DOHH2 (cell line): ENCODE measurements at regions not wholly inside any gene's neighbourhood (a gene's known extent, or its start where the extent isn't known, plus 50 kb on each side); places are given as distances from the start of the nearest gene placed in this dataset.

Experiments used
- H3F3A ChIP-seq: fragments of 200-600 bp; sonication (generic), shearing (Covaris generic); 2 replicates; pipeline ENCODE4 v1.6.0; 2016; ENCODE audit warnings: antibody characterized with exemption, mild to moderate bottlenecking; ENCODE audit not compliant: control insufficient read depth, insufficient read depth
- H3K27ac ChIP-seq: fragments of 200-600 bp; sonication (generic); 2 replicates; pipeline ENCODE4 v1.5.1; 2014; ENCODE audit warnings: low read depth, mild to moderate bottlenecking, low read length, moderate library complexity
- H3K27me3 ChIP-seq: fragments of 200-600 bp; sonication (generic); 2 replicates; pipeline ENCODE4 v1.6.1; 2014; ENCODE audit warnings: mild to moderate bottlenecking, low read length, mixed read lengths; ENCODE audit not compliant: control insufficient read depth
- H3K36me3 ChIP-seq: fragments of 200-600 bp; sonication (generic); 2 replicates; pipeline ENCODE4 v1.6.1; 2014; ENCODE audit warnings: mild to moderate bottlenecking, low read length, moderate library complexity, mixed read lengths; ENCODE audit not compliant: control insufficient read depth
- H3K4me1 ChIP-seq: fragments of 200-600 bp; sonication (generic); 2 replicates; pipeline ENCODE4 v1.6.1; 2014; ENCODE audit warnings: mild to moderate bottlenecking, low read length, mixed read lengths; ENCODE audit not compliant: control insufficient read depth
- H3K4me2 ChIP-seq: fragments of 200-600 bp; sonication (generic); 2 replicates; pipeline ENCODE4 v1.6.0; 2014; ENCODE audit warnings: mild to moderate bottlenecking, low read length, moderate library complexity
- H3K4me3 ChIP-seq: fragments of 200-600 bp; sonication (generic); 2 replicates; pipeline ENCODE4 v1.5.1; 2014; ENCODE audit warnings: mild to moderate bottlenecking, low read length, mixed read lengths
- H3K79me2 ChIP-seq: fragments of 200-600 bp; sonication (generic); 2 replicates; pipeline ENCODE4 v1.6.1; 2014; ENCODE audit warnings: mild to moderate bottlenecking, low read length, mixed read lengths; ENCODE audit not compliant: control insufficient read depth
- H3K9me2 ChIP-seq: fragments of 200-600 bp; sonication (generic); replicated peaks from 2 replicates; pipeline ENCODE4 v1.6.1; 2014; ENCODE audit warnings: mild to moderate bottlenecking, low read length, mixed read lengths; ENCODE audit not compliant: control insufficient read depth
- H3K9me3 ChIP-seq: fragments of 200-600 bp; sonication (generic); 2 replicates; pipeline ENCODE4 v1.6.1; 2014; ENCODE audit warnings: antibody characterized with exemption, low read length, mixed read lengths; ENCODE audit not compliant: control insufficient read depth, insufficient read depth
- H4K20me1 ChIP-seq: fragments of 200-600 bp; sonication (generic); 2 replicates; pipeline ENCODE4 v1.6.0; 2014; ENCODE audit warnings: low read depth, mild to moderate bottlenecking, antibody characterized with exemption, low read length, moderate library complexity; ENCODE audit not compliant: control insufficient read depth, insufficient read depth
- CTCF ChIP-seq: fragments of 200-600 bp; sonication (generic); IDR thresholded peaks from one replicate; pipeline ENCODE4 v1.5.1; 2014; ENCODE audit warnings: antibody characterized with exemption, mild to moderate bottlenecking, low read depth, low read length; ENCODE audit not compliant: poor library complexity, severe bottlenecking
- EZH2phosphoT487 ChIP-seq: fragments of 200-600 bp; sonication (generic); IDR thresholded peaks from 2 replicates; pipeline ENCODE4 v1.6.1; 2017; ENCODE audit warnings: borderline replicate concordance, mild to moderate bottlenecking, antibody characterized with exemption, low read length, moderate library complexity, mixed read lengths

- Histone ChIP-seq H3K27me3 (no peaks in the 10 kb centered on the region), H3K4me3 (no peak overlapping the region), H3K79me2 (no peaks in the 10 kb centered on the region), H3K9me2 (no peaks in the 10 kb centered on the region), H3K36me3 (no peaks in the 10 kb centered on the region), H3K4me1 (no peaks in the 10 kb centered on the region), H3K9me3 (no peaks in the 10 kb centered on the region; the same call in 1 of the 2 replicates), H3K4me2 (no peak overlapping the region), H4K20me1 (no peaks in the 10 kb centered on the region), H3F3A (no peaks in the 10 kb centered on the region), H3K27ac (no peak overlapping the region)
- TF ChIP-seq EZH2phosphoT487 = no peak
- TF ChIP-seq CTCF = no peak
Measured at GRCh38 chr5:9859808-9860207, 229.7 kb upstream of the TAS2R1 start.

GRCh38 chr5:9858043-9858442, 227.9 kb upstream of the TAS2R1 start:
- H3K36me3 ChIP-seq = no peaks in the 10 kb centered on the region
- H3K9me2 ChIP-seq = no peaks in the 10 kb centered on the region
- no peak overlapping the region for H3K4me2 ChIP-seq
- H3K27ac ChIP-seq = no peak overlapping the region
- H3K4me1 ChIP-seq = no peaks in the 10 kb centered on the region
- H3F3A ChIP-seq = no peaks in the 10 kb centered on the region
- H3K27me3 ChIP-seq = no peaks in the 10 kb centered on the region
- no peaks in the 10 kb centered on the region for H3K79me2 ChIP-seq
- H4K20me1 ChIP-seq = no peaks in the 10 kb centered on the region
- H3K9me3 ChIP-seq = no peaks in the 10 kb centered on the region
- no peak overlapping the region for H3K4me3 ChIP-seq
- TF ChIP-seq CTCF (no peak), EZH2phosphoT487 (no peak)

GRCh38 chr5:9853309-9853708, 223.2 kb upstream of the TAS2R1 start:
- H3F3A ChIP-seq = no peaks in the 10 kb centered on the region
- no peaks in the 10 kb centered on the region for H3K27me3 ChIP-seq
- H4K20me1 ChIP-seq = no peaks in the 10 kb centered on the region
- TF ChIP-seq EZH2phosphoT487 = no peak
- no peak for TF ChIP-seq CTCF
- H3K9me3 ChIP-seq = no peaks in the 10 kb centered on the region
- H3K9me2 ChIP-seq = no peaks in the 10 kb centered on the region
- no peak overlapping the region for H3K4me2 ChIP-seq
- no peak overlapping the region for H3K4me3 ChIP-seq
- H3K27ac ChIP-seq = no peak overlapping the region
- no peaks in the 10 kb centered on the region for H3K4me1 ChIP-seq
- H3K36me3 ChIP-seq = no peaks in the 10 kb centered on the region
- no peaks in the 10 kb centered on the region for H3K79me2 ChIP-seq

- no peaks in the 10 kb centered on the region for H3K36me3 ChIP-seq
- H3K27ac ChIP-seq = no peak overlapping the region
- no peaks in the 10 kb centered on the region for H3F3A ChIP-seq
- no peaks in the 10 kb centered on the region for H3K79me2 ChIP-seq
- H3K4me1 ChIP-seq = no peaks in the 10 kb centered on the region
- H3K9me2 ChIP-seq = no peaks in the 10 kb centered on the region
- H3K4me3 ChIP-seq = no peak overlapping the region
- H3K4me2 ChIP-seq = no peak overlapping the region
- H3K9me3 ChIP-seq = no peaks in the 10 kb centered on the region
- TF ChIP-seq CTCF (no peak), EZH2phosphoT487 (no peak)
- H4K20me1 ChIP-seq = no peaks in the 10 kb centered on the region
- no peaks in the 10 kb centered on the region for H3K27me3 ChIP-seq
Measured at GRCh38 chr5:9852671-9853070, 222.5 kb upstream of the TAS2R1 start.
